Adrenal gland (tissue), 9 donors: ENCODE measurements at regions not wholly inside any gene's neighbourhood (a gene's known extent, or its start where the extent isn't known, plus 50 kb on each side); places are given as distances from the start of the nearest gene placed in this dataset.
"Not testable (repeated sequence)": the region's sequence is repeated elsewhere in the genome, so short reads cannot be mapped to it uniquely, and the experiment has no call there.

Experiments
- DNase-seq, 7 donors: peaks; one replicate each; pipeline ENCODE4 v3.0.0-alpha.2; 2019 to 2020
- H3K27ac ChIP-seq, 5 donors: fragments of 200-600 bp; sonication (generic) in 4 of 5; 1 replicate in 3 of 5; 2 replicates in 2 of 5; pipeline versions ENCODE4 v1.5.1 to v1.8.0; 2016 to 2020; ENCODE audit warnings: mild to moderate bottlenecking in 1 of 5
- H3K27me3 ChIP-seq: fragments of 200-600 bp; 2 replicates; pipeline ENCODE4 v1.8.0; 2021
- H3K36me3 ChIP-seq, 2 donors: fragments of 200-600 bp; replicated peaks in 1 of 2; 1 replicate in 1 of 2; 2 replicates in 1 of 2; pipeline versions ENCODE4 v1.5.1 to v1.8.0; 2018 to 2022
- H3K4me1 ChIP-seq, 2 donors: fragments of 200-600 bp; replicated peaks in 1 of 2; 1 replicate in 1 of 2; 2 replicates in 1 of 2; pipeline versions ENCODE4 v1.5.1 to v1.8.0; 2018 to 2021
- H3K4me3 ChIP-seq, 4 donors: fragments of 200-600 bp; sonication (generic) in 3 of 4; one replicate each; pipeline ENCODE4 v1.5.1; 2016 to 2018
- H3K9me3 ChIP-seq, 3 donors: fragments of 200-600 bp; sonication (generic) in 1 of 3; replicated peaks in 1 of 3; 1 replicate in 2 of 3; 2 replicates in 1 of 3; pipeline versions ENCODE4 v1.5.1 to v1.8.0; 2016 to 2021
- CTCF ChIP-seq, 6 experiments: fragments of 450-650 bp in 4 of 6; fragments of 200-600 bp in 2 of 6; sonication (generic) in 1 of 6; IDR thresholded peaks; 1 replicate in 5 of 6; 2 replicates in 1 of 6; pipeline versions ENCODE4 v1.5.1 to v1.8.0; 2016 to 2021; ENCODE audit warnings: antibody characterized with exemption in 6 of 6, mild to moderate bottlenecking in 2 of 6, moderate library complexity in 1 of 6
- POLR2A ChIP-seq, 2 donors: fragments of 450-650 bp; IDR thresholded peaks; one replicate each; pipeline ENCODE4 v1.6.1; 2017; ENCODE audit warnings: antibody characterized with exemption in 2 of 2, mild to moderate bottlenecking in 2 of 2, moderate library complexity in 1 of 2
- WGBS, 4 donors: extraction: QIAGEN DNeasy Blood & Tissue Kit in 2 of 4; methylation state at CpG; one replicate each; pipeline versions ENCODE4 v1.1.5 to v1.1.7; 2013 to 2017; 5-methylcytosine and 5-hydroxymethylcytosine counted together
- intact Hi-C, 2 donors: fragments of 100-400 bp; cut with DNase I; formaldehyde crosslinking; loops; one replicate each; pipeline versions ENCODE4 v1.14.1 to v1.15.0; 2022 to 2023
- donor health status: healthy with polysubstance abuse.
- donor health status: Bipolar disorder and iron deficiency.
- donor health status: DM: yes; HTN: yes; CAD: no.
- donor health status: DM: no; HTN: no; CAD: no.
- donor health status: DM: no; HTN: no; CAD: no.

DNA sequence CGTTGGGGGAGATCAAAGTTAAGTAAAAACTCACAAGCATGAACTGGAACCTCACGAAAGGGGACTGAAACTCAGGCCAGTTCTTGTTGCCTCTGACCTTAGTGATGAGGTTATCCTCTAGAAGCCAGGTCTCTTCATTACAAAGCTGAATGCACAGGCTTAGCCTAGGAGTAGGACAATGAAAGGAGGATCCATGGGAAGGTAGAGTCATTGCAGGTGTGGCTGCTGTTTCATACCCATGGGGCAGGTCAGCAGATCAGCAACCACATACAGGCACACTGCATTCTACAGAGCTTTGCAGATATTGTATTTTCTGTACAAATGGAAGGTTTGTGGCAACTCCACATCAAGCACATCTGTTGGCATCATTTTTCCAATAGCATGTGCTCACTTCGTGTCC is 341.3 kb upstream of the SOX9 start:
- intact Hi-C loops: no loop called here
- H3K9me3 ChIP-seq: no peaks in the 10 kb centered on the region
- H3K36me3 ChIP-seq: no peaks in the 10 kb centered on the region
- no peak overlapping the region for H3K4me3 ChIP-seq
- TF ChIP-seq CTCF (IDR thresholded peaks at IDR 0.05) (no peak), POLR2A (IDR thresholded peaks at IDR 0.05) (no peak)
- H3K27ac ChIP-seq: no peak overlapping the region
- H3K4me1 ChIP-seq: no peaks in the 10 kb centered on the region
- 72 to 83% (median 79%) methylated on average over 3 of the region's 3 CpGs for whole genome bisulfite sequencing, 4 donors
- H3K27me3 ChIP-seq: no peaks in the 10 kb centered on the region
- no peak for DNase-seq

GRCh38 chr17:71780596-71780995 is 340.2 kb upstream of the SOX9 start:
- Histone ChIP-seq H3K4me3 (no peak overlapping the region), H3K36me3 (no peaks in the 10 kb centered on the region), H3K27ac (no peak overlapping the region), H3K9me3 (no peaks in the 10 kb centered on the region), H3K27me3 (no peaks in the 10 kb centered on the region), H3K4me1 (no peaks in the 10 kb centered on the region)
- no peak for DNase-seq
- TF ChIP-seq CTCF (IDR thresholded peaks at IDR 0.05) (no peak), POLR2A (IDR thresholded peaks at IDR 0.05) (no peak)
- intact Hi-C loops: no loop called here

DNA sequence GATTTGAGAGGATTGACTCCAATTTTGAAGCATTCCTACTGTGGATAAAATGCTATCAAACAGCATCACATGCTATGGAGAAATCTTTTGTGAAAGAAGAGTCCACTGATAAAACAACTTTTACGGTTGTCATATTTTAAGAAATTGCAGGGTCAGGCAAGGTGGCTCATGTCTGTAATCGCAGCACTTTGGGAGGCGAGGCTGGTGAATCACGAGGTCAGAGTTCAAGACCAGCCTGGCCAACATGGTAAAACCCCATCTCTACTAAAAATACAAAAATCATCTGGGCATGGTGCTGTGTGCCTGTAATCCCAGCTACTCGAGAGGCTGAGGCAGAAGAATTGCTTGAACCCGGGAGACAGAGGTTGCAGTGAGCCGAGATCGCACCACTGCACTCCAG is 338.8 kb upstream of the SOX9 start:
- 66 to 77% (median 68%) methylated on average over 8 of the region's 8 CpGs for WGBS, 4 donors
- H3K4me1 ChIP-seq, H3K27ac ChIP-seq, intact Hi-C loops, H3K27me3 ChIP-seq, H3K4me3 ChIP-seq, H3K9me3 ChIP-seq, H3K36me3 ChIP-seq: not testable (repeated sequence)
- peak; percentile 20 to 73 (median 61) for DNase-seq

- no peak overlapping the region for H3K4me3 ChIP-seq
- no peaks in the 10 kb centered on the region for H3K27me3 ChIP-seq
- TF ChIP-seq POLR2A (IDR thresholded peaks at IDR 0.05): no peak
- WGBS, 4 donors: 62 to 68% (median 64%) methylated on average over 4 of the region's 4 CpGs
- no peak for DNase-seq
- no peaks in the 10 kb centered on the region for H3K9me3 ChIP-seq
- intact Hi-C loops: no loop called here
- H3K36me3 ChIP-seq: no peaks in the 10 kb centered on the region
- H3K4me1 ChIP-seq: no peaks in the 10 kb centered on the region
- no peak overlapping the region for H3K27ac ChIP-seq
Observed at GRCh38 chr17:71790791-71791190, 330.0 kb upstream of the SOX9 start.

DNA sequence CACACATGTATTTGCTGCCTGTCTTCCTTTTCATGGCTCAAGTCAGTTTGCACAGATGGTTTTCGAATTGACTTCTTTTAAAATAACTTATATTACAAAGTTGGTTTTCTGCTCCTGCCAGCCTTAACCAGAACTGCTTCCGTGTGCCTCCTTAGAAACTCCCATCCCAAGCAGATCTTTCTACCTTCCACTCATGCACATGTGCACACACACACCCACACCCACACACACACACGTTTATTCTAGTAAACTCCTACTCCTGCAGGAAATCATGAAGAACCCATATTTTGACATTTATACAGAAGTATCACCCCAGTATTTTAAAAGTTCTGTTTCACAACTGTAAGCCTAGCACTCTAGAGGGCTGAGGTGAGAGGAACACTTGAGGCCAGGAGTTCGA is 329.5 kb upstream of the SOX9 start:
- no peak for TF ChIP-seq POLR2A (IDR thresholded peaks at IDR 0.05)
- no peak for TF ChIP-seq CTCF (IDR thresholded peaks at IDR 0.05)
- 51 to 72% (median 63%) methylated on average over 4 of the region's 4 CpGs for WGBS, 4 donors
- intact Hi-C loops: no loop called here

More for the DNA sequence above, 329.5 kb upstream of the SOX9 start:
- no peak for DNase-seq
- Histone ChIP-seq H3K9me3 (no peaks in the 10 kb centered on the region), H3K4me1 (no peaks in the 10 kb centered on the region), H3K27me3 (no peaks in the 10 kb centered on the region), H3K4me3 (no peak overlapping the region), H3K27ac (no peak overlapping the region), H3K36me3 (no peaks in the 10 kb centered on the region)
